ENCODE measurements at regions not wholly inside any gene's neighbourhood (a gene's known extent, or its start where the extent isn't known, plus 50 kb on each side); places are given as distances from the start of the nearest gene placed in this dataset.

DNA sequence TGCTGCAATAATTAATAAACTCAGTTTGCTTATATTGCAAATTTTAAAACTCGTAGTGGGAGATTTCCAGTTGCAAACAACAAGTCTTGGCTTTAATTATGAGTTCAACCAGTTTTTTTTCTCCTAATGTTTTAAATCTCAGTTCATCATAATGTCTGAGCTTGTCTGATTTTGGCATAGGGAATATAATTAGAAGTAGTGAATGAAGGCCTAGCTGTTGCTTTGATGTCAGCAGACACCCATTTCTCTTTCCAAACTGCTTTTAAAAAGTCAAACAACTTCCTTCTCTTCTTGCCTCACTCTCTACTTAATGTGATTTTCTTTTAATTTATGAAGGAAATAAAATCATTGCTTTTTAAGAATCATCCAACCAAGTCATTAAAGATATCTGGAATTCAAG, 1462.1 kb downstream of the DPP10 start:
- no peak overlapping the region for H3K4me3 Mint-ChIP-seq (ENCODE audit: unreplicated experiment)
- no peaks in the 10 kb centered on the region for H3K4me1 Mint-ChIP-seq (ENCODE audit: low read depth)
- H3K27me3 Mint-ChIP-seq (ENCODE audit: low read depth), result no peaks in the 10 kb centered on the region
- H3K36me3 Mint-ChIP-seq (ENCODE audit: low read depth), result no peaks in the 10 kb centered on the region
- H3K27ac Mint-ChIP-seq (ENCODE audit: unreplicated experiment), result no peak overlapping the region
- no peak for DNase-seq (ENCODE audit: low spot score)
- TF ChIP-seq CTCF (IDR thresholded peaks at IDR 0.05), result no peak
- H3K9me3 Mint-ChIP-seq (ENCODE audit: low read depth), result peaks cover 8% of the 10 kb centered on the region

DNA sequence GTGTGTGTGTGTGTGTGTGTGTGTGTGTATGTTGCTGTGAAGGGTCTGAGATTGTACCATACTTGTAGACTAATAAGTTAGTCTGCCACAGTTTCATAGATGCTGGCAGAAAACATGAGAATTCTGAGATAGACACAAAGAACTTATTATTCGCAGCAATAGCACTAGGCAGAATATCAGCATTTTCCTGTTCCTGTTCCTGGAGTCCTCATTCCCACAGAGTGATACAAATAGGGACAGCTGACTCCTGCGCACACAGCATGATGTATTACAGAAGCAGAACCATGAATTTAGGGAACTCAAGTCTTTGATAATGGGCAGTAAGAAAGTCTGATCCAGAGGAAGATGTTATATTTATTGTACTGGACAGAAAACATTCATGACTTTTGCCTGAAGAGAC, 1466.3 kb downstream of the DPP10 start:
- no peak for DNase-seq (ENCODE audit: low spot score)
- H3K27ac Mint-ChIP-seq (ENCODE audit: unreplicated experiment), result no peak overlapping the region
- H3K27me3 Mint-ChIP-seq (ENCODE audit: low read depth), result no peaks in the 10 kb centered on the region
- TF ChIP-seq CTCF (IDR thresholded peaks at IDR 0.05), result no peak
- no peaks in the 10 kb centered on the region for H3K4me1 Mint-ChIP-seq (ENCODE audit: low read depth)
- no peaks in the 10 kb centered on the region for H3K36me3 Mint-ChIP-seq (ENCODE audit: low read depth)
- peaks cover 5% of the 10 kb centered on the region for H3K9me3 Mint-ChIP-seq (ENCODE audit: low read depth)
- no peak overlapping the region for H3K4me3 Mint-ChIP-seq (ENCODE audit: unreplicated experiment)

DNA sequence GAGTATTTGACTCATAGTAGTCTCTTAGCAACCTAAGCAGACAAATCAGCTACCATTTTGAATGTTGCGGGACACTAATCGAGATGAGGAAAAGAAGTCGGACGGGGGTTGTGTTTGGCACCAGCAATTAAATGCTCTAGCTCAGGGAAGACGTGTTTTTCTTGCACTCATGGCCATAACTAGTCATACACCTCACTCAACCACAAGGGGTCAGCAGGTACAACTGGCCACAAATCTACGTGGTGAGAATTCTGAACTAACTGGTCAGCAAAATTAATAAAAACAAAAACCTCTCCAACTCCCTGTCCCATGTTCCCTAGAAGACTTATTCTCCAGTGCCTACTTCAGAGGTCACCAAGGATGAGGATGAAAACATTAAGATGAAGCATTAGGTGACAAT, 1467.8 kb downstream of the DPP10 start:
- H3K4me3 Mint-ChIP-seq (ENCODE audit: unreplicated experiment), result no peak overlapping the region
- peak; percentile 11 for TF ChIP-seq CTCF (IDR thresholded peaks at IDR 0.05)
- DNase-seq (ENCODE audit: low spot score), result no peak
- no peaks in the 10 kb centered on the region for H3K27me3 Mint-ChIP-seq (ENCODE audit: low read depth)
- H3K4me1 Mint-ChIP-seq (ENCODE audit: low read depth), result no peaks in the 10 kb centered on the region
- H3K36me3 Mint-ChIP-seq (ENCODE audit: low read depth), result no peaks in the 10 kb centered on the region
- peaks cover 8% of the 10 kb centered on the region for H3K9me3 Mint-ChIP-seq (ENCODE audit: low read depth)
- H3K27ac Mint-ChIP-seq (ENCODE audit: unreplicated experiment), result no peak overlapping the region

- no peaks in the 10 kb centered on the region for H3K4me1 Mint-ChIP-seq (ENCODE audit: low read depth)
- no peak for DNase-seq (ENCODE audit: low spot score)
- no peak for TF ChIP-seq CTCF (IDR thresholded peaks at IDR 0.05)
These were observed 1471.5 kb downstream of the DPP10 start for GRCh38 chr2:115913921-115914320.

DNA sequence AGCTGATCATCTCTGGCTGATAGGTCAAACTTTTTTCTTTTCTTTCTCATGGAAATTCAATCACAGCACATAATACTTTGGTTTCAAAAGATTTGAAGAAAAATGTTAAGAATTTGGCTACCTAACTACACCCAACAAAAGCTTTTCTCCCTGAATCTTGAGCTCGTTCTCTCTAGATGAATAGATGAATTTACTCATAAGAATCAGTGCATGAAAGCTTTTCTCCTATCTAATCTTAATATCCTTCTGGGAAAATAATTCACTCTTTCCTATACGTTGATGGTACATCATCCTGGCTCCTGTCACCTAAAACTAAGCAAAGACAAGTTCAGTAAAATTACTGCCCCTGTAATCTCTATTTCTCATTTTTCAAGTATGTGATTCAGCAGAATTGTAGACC, 1479.1 kb downstream of the DPP10 start:
- no peak overlapping the region for H3K4me3 Mint-ChIP-seq (ENCODE audit: unreplicated experiment)
- TF ChIP-seq CTCF (IDR thresholded peaks at IDR 0.05), result no peak
- H3K4me1 Mint-ChIP-seq (ENCODE audit: low read depth), result no peaks in the 10 kb centered on the region
- DNase-seq (ENCODE audit: low spot score), result no peak
- H3K27me3 Mint-ChIP-seq (ENCODE audit: low read depth), result no peaks in the 10 kb centered on the region
- peaks cover 20% of the 10 kb centered on the region for H3K9me3 Mint-ChIP-seq (ENCODE audit: low read depth)
- no peak overlapping the region for H3K27ac Mint-ChIP-seq (ENCODE audit: unreplicated experiment)
- no peaks in the 10 kb centered on the region for H3K36me3 Mint-ChIP-seq (ENCODE audit: low read depth)

More at GRCh38 chr2:115913921-115914320, 1471.5 kb downstream of the DPP10 start:
- Mint-ChIP-seq H3K4me3 (ENCODE audit: unreplicated experiment) (no peak overlapping the region), H3K27ac (ENCODE audit: unreplicated experiment) (no peak overlapping the region), H3K36me3 (ENCODE audit: low read depth) (no peaks in the 10 kb centered on the region), H3K9me3 (ENCODE audit: low read depth) (peaks cover 6% of the 10 kb centered on the region), H3K27me3 (ENCODE audit: low read depth) (no peaks in the 10 kb centered on the region)
